Amygdala (tissue), 56 donors: ENCODE measurements at regions not wholly inside any gene's neighbourhood (a gene's known extent, or its start where the extent isn't known, plus 50 kb on each side); places are given as distances from the start of the nearest gene placed in this dataset.
"Not testable (repeated sequence)": the region's sequence is repeated elsewhere in the genome, so short reads cannot be mapped to it uniquely, and the experiment has no call there.

Experiments
- DNase-seq, 56 donors: peaks; one replicate each; lab custom pipeline; 2025; lab: John Stamatoyannopoulos, UW

GRCh38 chr1:181951213-181951612 is 110.3 kb downstream of the ZNF648 start:
- DNase-seq: no peak

GRCh38 chr1:181949500-181949899 is 112.0 kb downstream of the ZNF648 start:
- no peak for DNase-seq

DNA sequence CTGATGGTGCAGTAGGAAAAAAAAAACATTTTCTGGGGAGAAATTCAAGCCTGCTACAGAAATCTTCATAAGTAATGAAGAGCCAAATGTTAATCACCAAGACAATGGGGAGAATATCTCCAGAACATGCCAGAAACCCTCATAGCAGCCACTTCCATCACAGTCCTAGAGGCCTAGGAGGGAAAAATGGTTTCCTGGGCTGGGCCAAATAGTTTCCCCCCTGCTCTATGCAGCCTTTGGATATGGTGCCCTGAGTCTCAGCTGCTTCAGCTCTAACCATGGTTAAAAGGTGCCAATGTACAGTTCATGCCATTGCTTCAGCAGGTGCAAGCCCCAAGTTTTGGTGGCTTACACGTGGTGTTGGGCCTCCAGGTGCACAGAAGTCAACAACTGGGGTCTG is 113.1 kb downstream of the ZNF648 start:
- DNase-seq: no peak

GRCh38 chr1:181947441-181947840 is 114.1 kb downstream of the ZNF648 start:
- no peak for DNase-seq

- peak in 38 of 56 donors; percentile 1 to 66 (median 22) for DNase-seq
These were observed 124.5 kb downstream of the ZNF648 start for GRCh38 chr1:181936768-181937581.

GRCh38 chr1:181936269-181936668 is 125.2 kb downstream of the ZNF648 start:
- no peak for DNase-seq

DNA sequence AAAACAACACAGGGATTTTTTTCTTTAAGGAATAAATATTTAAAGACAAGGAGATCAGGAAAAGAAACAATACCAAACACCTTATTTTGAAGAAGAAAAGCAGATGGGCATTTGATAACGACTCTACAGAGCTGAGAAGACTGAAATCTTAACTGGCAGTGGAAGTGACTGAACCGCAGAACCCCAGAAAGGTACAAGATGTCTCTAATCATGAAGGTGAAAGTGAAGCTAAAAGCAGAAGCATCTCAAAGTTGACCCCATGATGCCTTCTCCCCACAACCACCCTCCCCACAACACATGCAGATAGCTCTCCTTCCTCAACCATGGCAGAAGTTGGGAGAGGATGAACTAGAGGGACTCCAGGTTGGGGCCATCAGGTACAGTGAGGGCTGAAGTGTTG is 129.6 kb downstream of the ZNF648 start:
- DNase-seq: no peak

- DNase-seq: no peak
These were observed 131.3 kb downstream of the ZNF648 start for GRCh38 chr1:181930187-181930586.

DNA sequence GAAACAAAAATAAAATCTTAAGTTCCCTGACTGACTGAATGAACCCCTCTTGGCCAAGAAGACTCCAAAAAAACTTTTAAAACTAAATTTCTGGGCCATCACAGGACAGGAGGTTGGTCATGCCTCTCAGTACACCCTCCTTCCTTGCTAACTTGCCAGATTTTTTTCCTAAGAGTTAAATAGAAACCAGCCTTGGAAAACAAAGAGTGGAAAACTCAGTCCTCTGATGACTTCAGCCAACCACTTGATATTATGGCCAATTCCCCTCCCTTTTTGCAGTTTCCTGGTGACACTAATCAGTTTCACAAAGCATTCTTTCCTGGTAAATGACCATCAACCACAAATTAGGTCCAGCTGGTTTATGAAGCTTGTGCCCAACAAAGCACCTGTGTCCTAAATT is 134.8 kb downstream of the ZNF648 start:
- no peak for DNase-seq

DNA sequence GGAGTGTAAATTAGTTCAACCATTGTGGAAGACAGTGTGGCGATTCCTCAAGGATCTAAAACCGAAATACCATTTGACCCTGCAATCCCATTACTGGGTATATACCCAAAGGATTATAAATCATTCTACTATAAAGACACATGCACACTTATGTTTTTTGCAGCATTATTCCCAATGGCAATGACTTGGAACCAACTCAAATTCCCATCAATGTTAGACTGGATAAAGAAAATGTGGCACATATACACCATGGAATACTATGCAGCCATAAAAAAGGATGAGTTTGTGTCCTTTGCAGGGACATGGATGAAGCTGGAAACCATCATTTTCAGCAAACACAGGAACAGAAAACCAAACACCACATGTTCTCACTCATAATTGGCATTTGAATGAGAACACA is 137.5 kb downstream of the ZNF648 start:
- DNase-seq: not testable (repeated sequence)

DNA sequence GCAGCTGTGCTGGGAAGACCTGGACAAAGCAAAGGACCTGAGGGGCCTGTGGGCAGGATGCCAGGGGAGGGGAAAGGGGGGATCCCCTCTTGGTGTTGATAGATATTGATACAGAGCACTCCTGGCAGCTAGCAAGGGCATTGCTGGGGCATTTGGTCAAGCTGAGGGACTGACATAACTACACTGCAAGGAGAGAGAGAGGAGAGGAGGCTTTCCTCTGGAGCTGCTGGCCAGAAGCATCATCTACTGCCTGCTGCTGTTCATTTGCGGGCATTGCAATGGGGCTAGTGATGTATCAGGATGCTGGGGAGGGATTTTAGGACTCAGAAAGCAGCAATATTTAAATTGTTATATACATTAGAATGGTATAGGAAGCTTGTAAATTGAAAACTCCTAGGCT is 142.0 kb downstream of the ZNF648 start:
- DNase-seq: no peak

DNA sequence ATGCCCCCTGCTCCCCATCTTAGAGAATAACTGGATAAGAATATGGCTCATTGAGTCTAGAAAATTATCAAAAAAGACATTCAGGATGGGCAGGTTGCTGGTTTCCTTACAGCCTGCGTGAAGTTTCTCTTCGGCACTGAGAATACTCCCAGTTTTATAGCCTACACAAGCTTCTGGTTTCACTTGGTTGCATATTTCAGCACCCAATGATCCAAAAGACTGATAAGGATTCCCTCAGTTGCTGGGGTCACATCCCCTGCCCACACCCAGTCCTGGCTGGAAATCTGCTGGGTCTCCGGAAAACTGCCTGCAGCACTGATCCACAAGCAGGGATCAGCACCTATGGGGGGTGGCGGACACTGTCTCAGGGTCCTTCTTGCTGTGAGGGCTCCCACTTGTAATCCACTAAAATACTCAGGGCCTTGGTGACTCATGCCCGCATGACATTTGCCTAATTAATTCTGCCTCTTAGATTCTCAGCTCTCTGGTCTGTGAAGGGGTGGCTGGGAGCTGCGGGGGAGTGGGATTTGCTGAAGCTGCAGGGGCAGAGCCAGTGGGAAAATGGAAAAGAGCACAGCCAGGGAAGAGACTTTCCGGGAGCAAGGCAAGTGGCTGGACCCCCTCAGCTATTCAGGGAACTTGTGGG is 142.5 kb downstream of the ZNF648 start:
- DNase-seq: peak in 11 of 56 donors; percentile 1 to 62 (median 3)

GRCh38 chr1:181911715-181912114 is 149.8 kb downstream of the ZNF648 start:
- DNase-seq: no peak

- DNase-seq: no peak
These were observed 150.6 kb downstream of the ZNF648 start for GRCh38 chr1:181910905-181911304.

- no peak for DNase-seq
These were observed 152.5 kb downstream of the ZNF648 start for GRCh38 chr1:181909010-181909409.

GRCh38 chr1:181906631-181907030 is 154.9 kb downstream of the ZNF648 start:
- DNase-seq: no peak

DNA sequence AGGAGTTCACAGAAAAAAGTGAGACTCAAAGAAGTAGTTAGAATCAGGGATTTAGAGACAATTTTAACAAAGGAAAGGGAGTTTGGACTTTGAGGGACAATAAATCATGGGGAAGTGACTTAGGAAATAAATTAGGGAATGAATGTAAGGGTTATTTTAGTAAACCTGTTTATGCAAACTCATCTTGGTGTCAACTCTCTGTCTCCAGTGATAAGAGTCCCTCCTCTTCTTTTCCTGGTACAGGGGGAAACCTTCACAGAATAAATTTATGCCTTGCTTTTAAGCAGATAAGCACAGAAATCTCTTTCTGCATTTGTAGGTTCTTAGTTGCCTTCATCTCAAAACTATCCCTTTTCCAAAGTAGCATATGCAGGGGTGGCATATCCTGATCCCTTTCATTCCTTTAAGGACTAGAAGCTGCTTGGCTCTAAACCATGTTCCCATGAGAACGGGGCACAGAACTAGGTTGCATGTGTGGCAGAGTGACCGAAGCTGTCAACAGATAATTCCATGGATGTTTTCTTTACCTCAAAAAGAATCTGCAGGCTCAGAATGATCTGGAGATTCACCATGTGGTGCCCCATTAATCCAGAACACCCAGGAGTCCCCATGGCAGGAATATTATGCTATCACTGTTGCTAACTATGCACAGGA is 155.4 kb downstream of the ZNF648 start:
- no peak for DNase-seq

DNA sequence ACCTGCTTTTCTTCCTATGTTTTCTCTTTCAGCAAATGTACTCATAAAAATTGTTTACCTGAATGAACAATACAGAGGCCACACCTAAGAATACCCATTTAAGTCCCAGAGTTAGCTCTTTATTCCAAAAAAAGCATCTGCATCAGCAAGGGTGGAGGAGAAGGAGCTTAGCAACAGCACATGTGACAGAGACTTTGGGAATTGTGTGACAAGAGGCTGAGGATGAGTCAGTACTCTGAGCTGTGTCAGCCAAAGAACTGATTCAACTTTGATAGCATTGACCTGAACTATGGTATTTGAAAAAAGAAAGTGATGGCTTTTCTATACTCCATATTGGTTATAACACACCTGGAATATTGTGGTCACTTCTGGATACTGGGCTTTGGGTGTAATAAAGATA is 162.7 kb downstream of the ZNF648 start:
- DNase-seq: peak in 3 of 56 donors; percentile 0 to 20 (median 5)

DNA sequence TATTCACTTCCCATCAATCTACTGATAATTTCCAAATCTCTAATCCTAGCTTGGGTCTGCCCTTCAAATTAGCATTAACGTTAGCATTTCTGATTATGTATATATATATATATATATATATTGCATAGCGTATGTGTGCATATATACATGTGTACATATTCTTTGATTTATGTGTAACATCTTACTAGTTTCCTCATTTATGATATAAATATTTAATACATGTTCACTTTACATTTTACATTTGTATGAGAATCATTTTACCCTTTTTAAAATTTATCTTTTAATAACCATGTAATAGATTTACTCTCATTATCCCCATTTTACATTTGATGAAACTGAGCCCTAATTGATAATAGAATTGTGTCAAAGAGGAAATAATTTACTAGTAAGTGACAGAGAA is 164.7 kb downstream of the ZNF648 start:
- DNase-seq: no peak

DNA sequence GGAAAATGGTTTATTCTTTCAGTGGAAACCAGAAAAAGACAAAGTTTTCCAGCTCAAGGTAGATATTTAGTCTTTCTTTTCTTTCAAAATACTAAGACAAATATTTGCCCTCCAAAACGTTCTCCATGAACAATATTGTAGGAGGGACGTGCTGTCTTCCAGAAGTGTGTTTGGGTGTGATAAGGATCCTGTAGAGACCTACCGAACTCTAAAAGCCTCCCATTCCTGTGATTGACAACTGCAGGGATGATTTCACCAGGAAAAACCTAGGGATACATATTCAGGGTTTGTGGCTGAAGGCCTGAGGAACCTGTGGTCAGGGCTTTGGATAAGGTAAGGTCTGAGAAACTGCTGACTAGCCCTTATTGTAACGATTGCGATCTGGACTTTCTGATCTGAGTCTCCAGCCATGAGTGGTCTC is 167.1 kb downstream of the ZNF648 start:
- DNase-seq: no peak

- no peak for DNase-seq
These were observed 167.6 kb downstream of the ZNF648 start for GRCh38 chr1:181893937-181894336.

- not testable (repeated sequence) for DNase-seq
These were observed 168.4 kb downstream of the ZNF648 start for GRCh38 chr1:181893150-181893549.
